Left hindlimb (tissue), 1 donor: ENCODE measurements at regions not wholly inside any gene's neighbourhood (a gene's known extent, or its start where the extent isn't known, plus 50 kb on each side); places are given as distances from the start of the nearest gene placed in this dataset.
"Not testable (repeated sequence)": the region's sequence is repeated elsewhere in the genome, so short reads cannot be mapped to it uniquely, and the experiment has no call there.

Source experiments
- DNase-seq: peaks from one replicate; pipeline ENCODE4 v3.0.0-alpha.2; 2018

- DNase-seq: no peak
Measured at GRCh38 chr10:118918116-118918515, 111.4 kb upstream of the NANOS1 start.

- DNase-seq: no peak
Measured at GRCh38 chr10:118918587-118918986, 110.9 kb upstream of the NANOS1 start.

GRCh38 chr10:118920206-118920605, 109.3 kb upstream of the NANOS1 start:
- DNase-seq: no peak

GRCh38 chr10:118922226-118922625, 107.3 kb upstream of the NANOS1 start:
- no peak for DNase-seq

GRCh38 chr10:118922972-118923371, 106.5 kb upstream of the NANOS1 start:
- no peak for DNase-seq

GRCh38 chr10:118924493-118924892, 105.0 kb upstream of the NANOS1 start:
- no peak for DNase-seq

- DNase-seq: no peak
Measured at GRCh38 chr10:118925404-118926071, 104.0 kb upstream of the NANOS1 start.

GRCh38 chr10:118926072-118926417, 103.5 kb upstream of the NANOS1 start:
- no peak for DNase-seq

- DNase-seq: no peak
Measured at GRCh38 chr10:118926441-118926840, 103.1 kb upstream of the NANOS1 start.

GRCh38 chr10:118926903-118927302, 102.6 kb upstream of the NANOS1 start:
- DNase-seq: no peak

- DNase-seq: no peak
Measured at GRCh38 chr10:118927321-118927720, 102.2 kb upstream of the NANOS1 start.

GRCh38 chr10:118930614-118931013, 98.9 kb upstream of the NANOS1 start:
- no peak for DNase-seq

- no peak for DNase-seq
Measured at GRCh38 chr10:118931436-118931835, 98.1 kb upstream of the NANOS1 start.

- not testable (repeated sequence) for DNase-seq
Measured at GRCh38 chr10:118932154-118932553, 97.4 kb upstream of the NANOS1 start.

GRCh38 chr10:118937226-118937625, 92.3 kb upstream of the NANOS1 start:
- no peak for DNase-seq

GRCh38 chr10:118939211-118940007, 90.1 kb upstream of the NANOS1 start:
- no peak for DNase-seq

- DNase-seq: no peak
Measured at GRCh38 chr10:118940386-118940785, 89.1 kb upstream of the NANOS1 start.

GRCh38 chr10:118943253-118943652, 86.3 kb upstream of the NANOS1 start:
- no peak for DNase-seq

GRCh38 chr10:118944959-118945633, 84.4 kb upstream of the NANOS1 start:
- DNase-seq: no peak

GRCh38 chr10:118948786-118949185, 80.7 kb upstream of the NANOS1 start:
- DNase-seq: no peak

- no peak for DNase-seq
Measured at GRCh38 chr10:118950190-118950680, 79.3 kb upstream of the NANOS1 start.

- DNase-seq: no peak
Measured at GRCh38 chr10:118950997-118951637, 78.4 kb upstream of the NANOS1 start.
